ENCODE measurements at regions not wholly inside any gene's neighbourhood (a gene's known extent, or its start where the extent isn't known, plus 50 kb on each side); places are given as distances from the start of the nearest gene placed in this dataset.

GRCh38 chr5:33034777-33035176 lies 323.7 kb downstream of the NPR3 start:
- Histone ChIP-seq H3K9me3 (no peaks in the 10 kb centered on the region), H3K27me3 (no peaks in the 10 kb centered on the region), H3K4me3 (no peak overlapping the region), H3K27ac (no peak overlapping the region), H3K4me1 (no peaks in the 10 kb centered on the region), H3K36me3 (no peaks in the 10 kb centered on the region)
- no peak for DNase-seq (ENCODE audit: low spot score in 2 of 2)
- intact Hi-C loops (cut with DNase I) = no loop called here
- TF ChIP-seq CTCF (IDR thresholded peaks at IDR 0.05) = no peak

- DNase-seq (ENCODE audit: low spot score in 2 of 2) = no peak
- TF ChIP-seq CTCF (IDR thresholded peaks at IDR 0.05) = no peak
These were observed 324.9 kb downstream of the NPR3 start for GRCh38 chr5:33035851-33036527.

GRCh38 chr5:33037076-33037475 lies 326.0 kb downstream of the NPR3 start:
- intact Hi-C loops (cut with DNase I) = no loop called here
- H3K9me3 ChIP-seq = no peaks in the 10 kb centered on the region
- H3K36me3 ChIP-seq = no peaks in the 10 kb centered on the region
- no peak overlapping the region for H3K27ac ChIP-seq
- H3K27me3 ChIP-seq = no peaks in the 10 kb centered on the region
- TF ChIP-seq CTCF (IDR thresholded peaks at IDR 0.05) = no peak
- H3K4me3 ChIP-seq = no peak overlapping the region
- no peak for DNase-seq (ENCODE audit: low spot score in 2 of 2)
- no peaks in the 10 kb centered on the region for H3K4me1 ChIP-seq

More at GRCh38 chr5:33035851-33036527, 324.9 kb downstream of the NPR3 start:
- no peak overlapping the region for H3K27ac ChIP-seq
- intact Hi-C loops (cut with DNase I) = no loop called here
- H3K36me3 ChIP-seq = no peaks in the 10 kb centered on the region
- H3K27me3 ChIP-seq = no peaks in the 10 kb centered on the region
- H3K4me3 ChIP-seq = no peak overlapping the region
- no peaks in the 10 kb centered on the region for H3K4me1 ChIP-seq
- H3K9me3 ChIP-seq = no peaks in the 10 kb centered on the region

GRCh38 chr5:33041586-33041985 lies 330.5 kb downstream of the NPR3 start:
- no peak for TF ChIP-seq CTCF (IDR thresholded peaks at IDR 0.05)
- H3K27ac ChIP-seq = no peak overlapping the region
- no peaks in the 10 kb centered on the region for H3K36me3 ChIP-seq
- no peak overlapping the region for H3K4me3 ChIP-seq
- no peak for DNase-seq (ENCODE audit: low spot score in 2 of 2)
- intact Hi-C loops (cut with DNase I) = no loop called here
- H3K9me3 ChIP-seq = no peaks in the 10 kb centered on the region
- H3K4me1 ChIP-seq = no peaks in the 10 kb centered on the region
- H3K27me3 ChIP-seq = no peaks in the 10 kb centered on the region

GRCh38 chr5:33043343-33043997 lies 332.3 kb downstream of the NPR3 start:
- DNase-seq (ENCODE audit: low spot score in 2 of 2) = no peak
- Histone ChIP-seq H3K9me3 (no peaks in the 10 kb centered on the region), H3K4me3 (no peak overlapping the region), H3K36me3 (no peaks in the 10 kb centered on the region), H3K4me1 (no peaks in the 10 kb centered on the region), H3K27me3 (no peaks in the 10 kb centered on the region), H3K27ac (no peak overlapping the region)
- intact Hi-C loops (cut with DNase I) = no loop called here
- TF ChIP-seq CTCF (IDR thresholded peaks at IDR 0.05) = no peak

Data from ascending aorta (tissue), 2 donors.